Muscle of arm (tissue), 1 donor: ENCODE measurements at regions not wholly inside any gene's neighbourhood (a gene's known extent, or its start where the extent isn't known, plus 50 kb on each side); places are given as distances from the start of the nearest gene placed in this dataset.
"Not testable (repeated sequence)": the region's sequence is repeated elsewhere in the genome, so short reads cannot be mapped to it uniquely, and the experiment has no call there.

Experiments used
- DNase-seq: peaks from one replicate; pipeline ENCODE4 v3.0.0-alpha.2; 2013

DNA sequence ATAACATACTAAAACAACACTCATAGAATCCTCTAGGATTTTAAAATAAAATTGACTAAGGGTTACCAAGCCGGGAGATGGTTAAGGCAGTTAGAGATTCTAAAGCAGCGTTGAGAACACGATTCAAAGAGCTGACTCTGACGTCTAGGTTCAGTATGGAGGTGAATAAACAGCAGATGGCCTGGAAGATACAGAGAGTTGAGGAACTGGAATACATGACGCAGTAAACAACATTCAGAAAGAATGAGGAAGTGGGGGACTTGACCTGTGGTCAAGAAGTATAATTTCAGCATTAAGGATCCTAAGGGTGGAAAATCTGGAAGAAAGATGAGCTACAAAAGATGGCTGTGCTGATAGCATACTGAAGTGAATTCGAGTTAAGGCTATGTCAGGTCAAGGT is 172.5 kb upstream of the NBPF9 start:
- not testable (repeated sequence) for DNase-seq

DNA sequence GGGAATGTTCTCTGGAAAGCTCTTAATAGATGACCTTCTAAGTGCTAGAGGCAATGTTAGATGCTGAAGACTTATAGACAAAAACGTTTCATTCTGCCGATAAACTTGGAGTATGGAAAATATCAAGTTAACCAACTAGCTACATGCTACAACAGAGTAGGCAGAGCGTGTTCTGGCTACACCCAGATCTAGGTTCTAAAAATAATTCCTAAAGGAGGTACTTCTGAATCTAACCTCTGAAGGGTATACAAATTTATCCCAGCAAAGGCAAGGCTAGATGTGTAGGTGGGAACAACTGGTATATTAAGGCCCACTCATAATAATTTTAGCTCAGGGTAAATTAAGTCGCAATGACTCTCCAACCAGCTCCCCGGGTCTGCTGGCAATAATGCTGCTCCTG is 173.1 kb upstream of the NBPF9 start:
- not testable (repeated sequence) for DNase-seq

DNA sequence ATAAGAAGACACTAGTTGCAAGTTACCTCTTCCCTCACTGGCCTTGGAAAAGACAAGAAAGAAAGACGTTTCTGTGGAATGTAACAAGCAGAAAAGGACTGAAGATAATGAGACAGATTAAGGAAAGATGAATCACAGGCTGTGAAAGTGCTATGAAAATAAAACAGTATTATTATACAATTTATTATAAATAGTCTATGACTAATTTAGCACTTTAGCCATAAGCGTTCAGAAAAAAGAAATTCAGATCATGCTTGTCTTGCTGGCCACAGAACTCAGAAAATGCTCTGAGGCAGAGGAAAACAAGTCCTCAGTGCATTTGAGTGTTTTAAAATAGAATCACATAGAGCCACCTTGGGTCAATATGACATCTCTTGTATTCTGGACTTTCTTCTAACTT is 174.8 kb upstream of the NBPF9 start:
- DNase-seq: not testable (repeated sequence)

DNA sequence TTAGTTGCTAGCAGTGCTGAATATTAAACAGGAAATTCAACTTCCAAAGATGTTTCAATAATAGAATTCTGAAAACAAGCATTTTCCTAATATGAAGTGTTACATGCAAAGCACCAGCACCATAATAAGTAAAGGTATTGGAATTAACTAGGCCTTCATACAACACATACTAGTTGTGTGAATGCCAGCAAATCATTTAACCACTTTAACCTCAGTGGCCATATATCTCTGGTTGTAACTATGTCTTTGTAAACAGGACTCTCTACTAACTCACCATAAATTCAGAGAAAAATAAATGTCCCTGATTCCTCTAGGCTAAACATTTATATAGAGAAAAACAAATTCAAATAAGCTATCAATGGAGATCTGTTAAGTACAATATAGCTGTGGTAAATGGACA is 175.7 kb upstream of the NBPF9 start:
- DNase-seq: not testable (repeated sequence)

DNA sequence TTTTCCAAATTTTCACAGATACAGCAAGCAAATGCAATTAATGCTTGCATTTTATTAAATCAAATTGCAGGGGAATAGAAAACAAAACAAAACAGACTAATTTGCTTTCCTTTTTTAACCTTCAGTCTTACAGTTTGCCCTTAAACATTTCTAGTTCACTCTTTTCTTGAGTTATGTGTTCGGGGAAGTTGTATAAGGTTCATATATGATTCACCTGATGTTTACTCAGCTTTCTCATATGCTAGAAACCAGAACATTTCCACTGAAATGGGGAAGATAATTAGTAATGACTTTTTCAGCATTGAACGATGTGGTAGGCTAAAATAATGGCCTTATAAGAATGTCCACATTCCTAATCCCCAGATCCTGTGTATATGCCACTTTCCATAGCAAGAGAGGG is 176.2 kb upstream of the NBPF9 start:
- not testable (repeated sequence) for DNase-seq

DNA sequence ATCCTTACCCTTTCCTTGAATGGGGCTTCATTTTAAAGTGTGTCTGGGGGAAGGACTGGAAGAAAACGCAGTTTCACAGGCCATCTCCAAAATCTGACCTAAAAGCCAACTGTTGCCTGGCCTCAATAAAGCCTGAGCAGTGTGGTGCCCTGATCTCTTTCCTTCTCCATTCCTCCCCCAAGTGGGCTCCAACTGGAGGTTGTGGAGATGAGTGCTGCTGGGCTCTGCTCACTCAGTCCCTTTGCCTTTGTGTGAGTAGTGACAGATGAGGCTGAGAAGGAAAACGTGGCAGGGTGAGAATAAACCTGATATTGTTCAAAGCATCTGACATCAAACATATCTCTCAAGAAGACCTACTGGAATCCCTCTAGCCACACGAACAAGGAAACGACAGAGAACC is 181.4 kb upstream of the NBPF9 start:
- DNase-seq: not testable (repeated sequence)

DNA sequence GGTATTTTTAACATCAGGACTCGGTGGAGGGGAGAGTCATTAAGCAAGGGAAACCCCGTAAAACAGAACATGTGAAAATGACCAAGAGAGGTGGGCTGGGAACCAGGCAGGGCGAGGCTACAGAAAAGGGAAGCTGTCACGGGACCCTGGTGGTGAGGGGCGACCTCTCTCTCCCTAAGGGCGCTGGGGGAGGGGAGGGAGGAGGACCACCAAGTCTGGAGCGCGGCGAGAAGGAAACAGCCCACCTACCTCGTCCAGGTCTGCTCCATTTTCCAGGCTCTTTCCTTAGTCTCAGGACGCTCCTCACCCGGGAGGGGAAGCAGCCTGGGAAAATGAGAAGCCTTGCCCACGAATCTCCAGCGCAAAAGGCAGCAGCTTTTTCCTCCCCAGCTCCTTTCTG is 181.9 kb upstream of the NBPF9 start:
- DNase-seq: not testable (repeated sequence)

DNA sequence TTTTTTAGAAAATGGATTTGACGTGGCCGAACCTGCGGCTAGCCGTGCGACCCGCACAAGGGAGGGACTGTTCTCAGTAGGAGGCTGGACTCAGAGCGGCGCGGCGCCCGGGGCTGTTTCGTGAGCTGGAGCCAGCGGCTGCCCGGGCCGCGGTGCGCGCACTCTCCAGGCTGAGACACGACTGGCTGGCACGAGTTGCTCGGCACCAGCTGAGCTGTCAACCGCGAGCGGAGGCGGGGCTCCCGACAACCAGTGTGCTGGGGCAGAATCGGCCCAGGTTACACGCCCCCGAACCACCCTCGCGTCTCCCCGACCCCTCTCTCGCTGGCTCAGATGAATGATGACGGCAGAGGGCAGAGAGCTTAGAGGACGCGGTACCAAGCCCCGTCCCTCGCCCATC is 182.3 kb upstream of the NBPF9 start:
- not testable (repeated sequence) for DNase-seq

DNA sequence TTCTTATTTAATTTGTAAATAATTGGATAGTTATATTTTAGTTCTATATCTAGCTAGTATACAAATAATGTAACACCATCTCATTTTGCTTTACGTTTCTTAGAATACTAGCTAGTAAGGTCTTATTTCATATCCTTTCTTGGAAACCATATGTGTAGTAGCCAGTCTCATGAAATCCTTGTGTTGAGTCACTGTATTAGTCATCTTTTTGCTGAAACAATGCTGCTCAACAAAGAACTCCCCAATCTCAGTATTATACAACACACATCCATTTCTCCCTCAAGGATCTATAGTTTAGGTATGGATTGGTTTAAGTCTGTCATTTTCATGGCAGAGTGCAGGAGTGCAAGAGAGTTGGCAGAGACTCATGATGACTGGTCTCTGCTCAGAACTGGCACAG is 185.2 kb upstream of the NBPF9 start:
- not testable (repeated sequence) for DNase-seq

DNA sequence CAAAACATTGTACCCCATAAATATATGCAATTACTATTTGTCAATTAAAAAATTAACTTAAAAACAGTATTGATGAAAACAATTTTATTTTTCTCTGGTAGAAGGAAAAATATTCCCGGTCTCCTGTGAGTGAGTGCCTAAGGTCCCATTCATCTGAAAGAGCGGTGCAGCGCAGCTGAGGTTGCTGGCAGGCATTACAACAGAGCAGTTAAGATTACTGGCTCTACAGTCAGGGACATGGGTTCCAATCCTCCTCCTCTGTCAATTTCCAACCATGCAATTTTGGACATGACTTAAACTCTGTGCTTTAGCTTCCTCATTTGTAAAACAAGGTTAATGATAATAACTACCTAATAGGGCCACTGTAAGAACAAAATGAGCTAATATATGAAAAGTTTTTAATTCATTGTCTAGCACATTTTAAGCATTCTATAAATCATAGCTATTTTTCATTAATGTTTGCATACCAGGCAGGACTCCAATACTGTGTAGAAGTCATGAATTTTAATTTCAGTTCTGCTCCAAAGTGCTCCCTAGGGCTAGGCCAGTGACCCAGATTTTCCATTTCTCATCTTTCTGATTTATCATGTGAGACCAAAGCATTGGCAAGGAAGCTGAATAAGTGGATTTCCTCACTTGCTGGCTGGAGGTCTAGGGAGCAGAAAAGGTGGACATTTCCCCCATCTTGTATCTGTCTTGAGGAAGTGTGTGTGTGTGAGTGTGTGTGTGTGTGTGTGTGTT is 174.2 kb upstream of the NBPF19 start:
- not testable (repeated sequence) for DNase-seq

DNA sequence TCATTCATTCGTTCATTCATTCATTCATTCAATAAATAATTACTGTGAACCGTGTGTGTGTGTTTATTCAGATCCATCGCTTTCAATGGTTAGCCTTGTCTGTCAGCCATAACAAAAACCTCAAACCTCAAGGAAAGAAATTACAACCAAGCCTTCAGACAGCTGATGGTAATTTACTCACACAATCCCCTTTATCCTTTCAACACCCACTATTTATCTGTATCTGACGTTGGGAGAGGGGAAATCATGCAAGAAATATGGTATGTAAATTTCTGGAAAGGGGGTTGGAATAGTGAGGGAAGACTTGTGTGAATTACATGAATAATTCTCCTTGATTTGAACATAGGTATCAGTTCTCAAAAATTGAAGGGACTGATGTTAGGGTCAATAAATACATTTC is 173.6 kb upstream of the NBPF19 start:
- DNase-seq: not testable (repeated sequence)

DNA sequence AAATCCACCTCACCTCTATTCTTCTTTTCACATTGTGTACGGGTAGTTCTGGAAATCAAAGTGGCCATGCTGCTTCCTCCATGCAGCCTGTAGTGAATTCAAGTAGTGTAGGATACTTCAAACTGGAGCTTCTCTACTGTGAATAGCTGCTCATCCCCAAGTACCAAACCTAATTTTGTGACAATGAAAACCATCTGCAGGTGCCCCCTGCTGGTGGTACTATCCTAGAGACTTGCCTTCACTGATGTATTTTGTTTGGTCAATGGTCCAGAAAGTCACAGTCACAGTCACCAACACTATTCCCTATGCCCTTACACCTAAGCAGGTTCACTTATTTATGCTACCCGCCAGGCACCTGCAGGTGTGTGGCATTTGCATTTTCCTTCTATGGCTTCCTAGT is 170.0 kb upstream of the NBPF19 start:
- DNase-seq: not testable (repeated sequence)

DNA sequence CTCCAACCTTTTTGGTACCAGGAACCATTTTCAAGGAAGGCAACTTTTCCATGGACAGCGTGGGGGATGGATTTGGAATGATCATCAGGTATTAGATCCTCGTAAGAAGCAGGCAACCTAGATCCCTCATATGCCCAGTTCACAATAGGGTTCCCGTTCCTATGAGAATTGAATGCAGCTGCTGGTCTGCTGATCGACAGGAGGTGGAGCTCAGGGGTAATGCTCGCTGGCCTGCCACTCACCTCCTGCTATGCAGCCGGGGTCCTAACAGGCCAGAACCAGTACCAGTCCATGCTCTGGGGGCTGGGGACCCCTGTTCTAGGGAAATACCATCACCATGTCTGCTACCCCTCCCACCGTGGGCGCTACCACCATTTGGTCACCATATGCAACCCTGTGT is 167.2 kb upstream of the NBPF19 start:
- not testable (repeated sequence) for DNase-seq

DNA sequence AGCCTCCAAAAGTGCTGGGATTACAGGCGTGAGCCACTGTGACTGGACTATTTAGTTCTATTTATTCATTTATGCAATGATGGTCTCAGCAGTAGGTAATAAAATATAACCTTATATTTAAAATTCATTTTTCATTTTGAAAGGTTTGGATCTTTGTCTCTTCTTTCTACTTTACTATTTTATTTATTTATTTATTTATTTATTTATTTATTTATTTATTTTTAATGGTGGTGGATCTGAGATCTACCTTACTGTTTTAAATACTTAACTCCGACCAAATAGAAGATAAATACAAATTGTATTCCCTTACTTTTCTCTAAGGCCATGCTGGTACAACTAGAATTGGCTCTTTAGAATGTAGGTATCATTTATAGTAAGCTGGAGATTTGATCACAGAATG is 159.9 kb upstream of the NBPF19 start:
- DNase-seq: not testable (repeated sequence)

DNA sequence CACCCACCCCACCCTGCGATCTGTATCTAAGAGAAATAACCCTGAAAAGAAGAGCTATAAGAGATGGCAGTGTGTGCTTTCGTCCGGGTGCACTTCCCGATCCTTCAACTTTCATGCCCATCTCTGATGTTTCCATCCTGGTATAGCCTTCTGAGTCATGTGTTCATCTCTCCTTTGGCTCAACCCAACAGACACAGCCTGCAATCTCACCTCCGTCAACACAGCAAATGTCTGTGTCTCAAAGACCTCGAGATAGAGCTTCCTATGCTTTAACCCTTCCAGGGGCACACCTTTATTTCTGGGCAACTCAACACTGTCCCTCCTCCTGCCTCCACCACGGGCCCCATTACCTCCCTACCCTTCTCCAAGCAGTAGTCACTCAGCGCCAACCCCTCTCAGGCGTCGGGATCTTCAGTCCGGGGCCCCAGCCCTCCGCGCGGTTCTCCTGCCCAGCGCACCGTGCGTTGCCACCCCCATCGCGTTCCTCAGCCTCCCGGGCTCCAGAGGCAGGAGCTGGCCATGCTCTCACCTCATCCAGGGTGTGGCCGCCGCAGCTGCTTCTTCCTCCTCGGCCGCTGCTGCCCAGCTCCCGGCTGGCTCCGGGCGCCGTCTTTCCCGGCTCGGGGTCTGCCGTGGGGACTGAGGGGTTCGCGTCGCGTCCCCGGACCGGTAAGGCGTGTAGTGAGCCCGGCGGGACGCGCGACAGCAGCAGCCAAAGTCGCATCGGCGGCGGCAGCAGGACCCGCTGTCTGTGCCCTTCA is 153.7 kb upstream of the NBPF19 start:
- DNase-seq: not testable (repeated sequence)

DNA sequence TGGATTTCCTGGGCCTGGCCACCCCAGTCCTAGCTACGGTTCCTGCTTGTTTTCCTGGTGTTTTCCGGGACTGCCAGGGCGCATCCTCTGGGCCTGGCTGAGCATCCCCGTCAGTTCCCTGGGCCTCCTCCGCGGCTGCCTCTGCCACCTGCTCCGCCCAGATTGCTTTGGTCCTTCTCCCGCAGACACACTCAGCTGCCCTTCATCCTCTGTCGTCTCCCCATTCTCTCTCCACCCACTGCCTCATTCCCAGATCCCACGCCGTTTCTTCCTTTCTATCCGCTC is 153.2 kb upstream of the NBPF19 start:
- DNase-seq: not testable (repeated sequence)

DNA sequence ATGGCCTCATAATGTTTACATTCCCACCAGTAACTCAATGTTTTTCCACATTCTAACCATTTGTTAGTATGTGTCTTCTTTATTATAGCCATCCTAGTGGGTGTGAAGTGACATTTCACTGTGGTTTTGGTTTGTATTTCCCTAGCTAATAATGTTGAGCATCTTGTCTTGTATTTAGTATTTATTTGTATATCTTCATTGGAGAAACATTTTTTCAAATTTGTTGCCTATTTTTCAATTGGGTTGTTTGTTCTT is 144.8 kb upstream of the NBPF19 start:
- DNase-seq: not testable (repeated sequence)

DNA sequence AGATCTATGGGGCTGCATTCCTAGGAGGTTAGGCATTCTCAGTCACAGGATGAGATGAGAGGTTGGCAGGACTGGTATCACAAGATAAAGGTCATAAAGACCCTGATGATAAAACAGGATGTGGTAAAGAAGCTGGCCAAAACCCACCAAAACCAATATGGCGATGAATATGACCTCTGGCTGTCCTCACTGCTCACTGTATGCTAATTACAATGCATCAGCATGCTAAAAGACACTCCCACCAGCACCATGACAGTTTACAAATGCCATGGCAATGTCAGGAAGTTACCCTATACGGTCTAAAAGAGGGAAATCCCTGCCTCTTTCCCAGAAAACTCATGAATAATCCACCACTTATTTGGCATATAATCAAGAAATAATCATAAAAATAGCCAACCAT is 138.8 kb upstream of the NBPF19 start:
- not testable (repeated sequence) for DNase-seq

DNA sequence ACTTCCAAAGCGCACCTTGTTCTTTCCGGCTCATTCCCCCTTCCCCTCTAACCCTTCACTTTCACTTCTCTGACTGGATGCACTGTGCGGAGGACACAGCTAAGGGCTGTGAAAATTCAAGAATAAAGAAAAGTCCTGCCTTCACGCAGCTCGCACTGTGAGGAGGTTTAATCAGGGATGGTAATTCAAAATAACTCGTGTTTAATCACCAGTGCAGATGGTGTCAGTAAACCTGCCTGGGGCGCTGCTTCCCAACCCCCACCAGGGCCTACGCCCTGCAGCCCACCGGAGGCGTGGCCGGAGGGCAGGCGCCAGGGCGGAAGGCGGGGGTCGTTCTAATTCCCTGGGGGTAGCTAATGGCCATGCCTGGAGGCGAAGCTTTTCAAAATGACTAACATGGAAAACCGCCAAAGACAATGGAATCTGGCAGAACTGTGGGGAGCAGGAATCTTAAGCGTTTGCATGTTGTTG is 136.6 kb upstream of the NBPF19 start:
- DNase-seq: not testable (repeated sequence)

DNA sequence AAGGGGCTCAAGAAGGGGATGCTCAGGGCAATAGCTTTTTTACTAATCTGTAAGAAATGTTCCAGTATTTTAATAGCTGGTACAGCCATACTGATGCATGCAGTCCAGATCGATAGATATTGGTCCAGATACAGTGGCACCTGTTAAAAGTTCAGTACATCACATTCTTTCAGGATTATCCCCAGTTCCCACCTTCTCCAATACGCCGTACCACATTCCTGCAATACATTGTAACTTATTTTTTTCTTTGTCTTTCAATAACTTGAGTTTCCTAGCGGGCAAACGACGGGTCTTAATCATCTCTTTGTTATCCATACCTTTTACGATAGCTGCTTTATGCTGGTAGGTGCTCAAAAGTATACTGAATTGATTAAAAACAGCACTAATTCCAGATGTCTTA is 136.1 kb upstream of the NBPF19 start:
- not testable (repeated sequence) for DNase-seq

DNA sequence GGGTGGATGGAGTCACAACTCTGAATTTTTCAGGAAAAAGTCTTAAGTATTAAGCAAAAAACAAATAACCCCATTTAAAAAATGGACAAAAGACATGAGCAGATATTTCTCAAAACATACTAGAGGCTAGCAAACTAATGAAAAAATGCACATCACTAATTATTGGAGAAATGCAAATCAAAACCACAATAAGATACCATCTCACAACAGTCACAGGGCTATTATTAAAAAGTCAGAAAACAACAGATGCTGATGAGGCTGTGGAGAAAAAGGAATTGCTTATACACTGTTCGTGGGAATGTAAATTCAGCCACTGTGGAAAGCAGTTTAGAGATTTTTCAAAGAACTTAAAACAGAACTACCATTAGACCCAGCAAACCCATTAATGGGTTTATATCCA is 125.4 kb upstream of the NBPF19 start:
- not testable (repeated sequence) for DNase-seq

DNA sequence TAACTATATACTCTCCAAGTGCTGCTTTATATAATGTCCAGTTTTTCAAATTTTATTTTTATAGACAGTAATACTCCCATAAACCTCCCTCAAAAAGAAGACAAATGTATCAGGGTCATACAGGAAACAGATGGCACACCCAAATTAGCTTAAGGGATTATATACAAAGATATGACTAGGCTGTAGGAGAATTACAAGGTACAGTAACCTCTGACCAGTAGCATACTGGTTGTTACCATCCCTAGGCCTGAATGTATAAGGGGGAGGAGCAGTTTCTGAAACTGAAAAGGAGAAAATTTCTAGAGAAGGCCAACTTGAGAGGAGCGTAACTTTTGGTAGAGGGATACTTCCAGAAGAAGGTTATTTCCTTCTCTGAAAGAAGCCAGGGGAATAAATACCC is 122.6 kb upstream of the NBPF19 start:
- DNase-seq: not testable (repeated sequence)

DNA sequence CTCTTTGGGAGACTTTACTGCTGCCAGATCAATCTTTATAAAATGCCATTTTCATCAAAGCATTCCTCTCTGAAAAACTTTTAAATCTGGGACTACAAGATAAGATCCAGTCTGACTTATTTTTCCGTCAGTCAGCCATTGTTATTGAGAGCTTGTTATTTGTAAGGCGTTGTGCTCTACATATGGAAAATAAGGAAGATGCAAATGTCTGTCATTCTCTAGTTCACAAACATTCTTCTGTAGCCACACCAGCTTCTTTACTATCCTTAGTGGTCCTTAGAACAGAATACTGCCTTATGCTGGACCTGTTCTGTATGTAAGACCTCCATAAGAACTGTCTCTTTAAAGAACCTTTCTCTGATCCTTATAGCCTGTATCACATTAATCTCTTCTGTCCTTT is 120.3 kb upstream of the NBPF19 start:
- not testable (repeated sequence) for DNase-seq

DNA sequence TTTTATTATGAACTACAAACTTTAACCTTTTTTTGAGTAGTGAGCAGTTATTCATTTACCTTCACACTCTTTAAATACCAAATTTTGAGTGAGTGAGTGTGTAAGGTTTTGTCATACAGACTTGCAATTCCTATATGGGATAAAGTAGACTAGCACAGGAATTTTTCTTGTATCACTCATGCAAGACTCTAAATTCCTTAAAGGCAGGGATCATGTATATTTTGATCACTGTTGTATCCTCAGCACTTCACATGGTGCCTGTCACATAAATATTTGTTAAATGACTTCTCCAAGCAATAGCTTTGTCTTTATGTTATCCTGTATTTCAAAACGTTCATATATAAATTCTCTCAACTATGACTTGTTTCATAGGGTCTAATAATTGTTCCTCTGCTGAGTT is 119.1 kb upstream of the NBPF19 start:
- not testable (repeated sequence) for DNase-seq
